GM21737 (cell line): ENCODE measurements at regions not wholly inside any gene's neighbourhood (a gene's known extent, or its start where the extent isn't known, plus 50 kb on each side); places are given as distances from the start of the nearest gene placed in this dataset.
"Not testable (repeated sequence)": the region's sequence is repeated elsewhere in the genome, so short reads cannot be mapped to it uniquely, and the experiment has no call there.

Experiments
- ATAC-seq: cut with Tn5 transposase; IDR thresholded peaks from one replicate; pipeline ENCODE4 v1.9.1; 2021; ENCODE audit warnings: mild to moderate bottlenecking, moderate library complexity; ENCODE audit not compliant: unreplicated experiment

DNA sequence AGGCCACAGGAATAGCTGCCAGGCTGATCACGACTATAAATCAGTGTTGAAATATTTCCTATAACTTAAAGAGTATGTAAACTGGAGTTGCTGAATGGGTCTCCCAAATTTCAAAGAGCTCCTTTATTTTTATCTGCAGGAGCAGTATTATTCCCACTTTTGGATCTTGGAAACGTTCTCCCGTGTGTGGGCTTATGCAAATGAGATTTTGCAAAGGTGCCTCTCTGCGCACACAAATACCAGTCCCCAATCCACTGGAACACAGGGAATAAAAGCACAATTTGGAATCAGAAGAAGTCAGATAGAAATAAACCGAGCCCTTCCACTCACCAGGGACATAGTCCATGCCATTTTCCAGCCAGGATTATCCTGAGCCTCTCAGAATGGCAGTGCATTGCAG is 350.2 kb upstream of the CELF2 start:
- no peak for ATAC-seq

DNA sequence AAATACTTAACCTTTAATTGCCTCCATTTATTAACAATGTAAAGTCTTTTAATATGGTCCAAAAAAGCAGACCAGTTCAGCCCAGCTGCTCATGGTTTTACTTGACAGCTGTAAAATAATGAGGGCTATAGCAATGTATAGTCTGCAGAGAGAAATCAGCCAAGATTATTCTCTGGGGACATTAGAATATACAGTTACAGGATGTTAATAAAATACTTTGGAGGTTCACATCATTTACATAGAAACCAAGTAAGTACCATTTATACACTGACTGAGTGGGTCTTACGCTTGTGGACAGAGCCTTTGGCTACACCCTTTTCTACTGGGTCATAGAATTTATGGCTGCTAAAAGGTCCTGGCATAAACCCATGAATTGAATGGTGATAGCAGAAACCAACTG is 340.7 kb upstream of the CELF2 start:
- ATAC-seq, result no peak

DNA sequence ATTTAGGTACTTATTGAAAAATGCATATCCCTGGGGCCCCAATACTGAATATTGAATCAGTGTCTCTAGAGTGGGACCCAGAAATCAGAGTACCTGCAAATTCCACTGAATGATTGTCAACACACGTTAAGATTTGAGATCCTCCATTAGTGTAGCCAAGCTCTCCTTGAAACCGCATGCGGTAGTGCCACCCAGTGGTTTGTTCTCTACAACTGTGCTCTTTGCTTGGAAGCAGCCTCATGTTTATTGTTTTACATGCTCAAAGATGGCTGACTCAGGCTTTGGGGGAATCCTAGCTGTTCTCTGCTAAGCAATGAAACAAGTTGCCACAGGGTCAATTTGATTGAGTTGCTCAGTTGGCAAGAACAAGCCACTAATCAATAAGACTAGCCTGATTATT is 340.2 kb upstream of the CELF2 start:
- no peak for ATAC-seq

DNA sequence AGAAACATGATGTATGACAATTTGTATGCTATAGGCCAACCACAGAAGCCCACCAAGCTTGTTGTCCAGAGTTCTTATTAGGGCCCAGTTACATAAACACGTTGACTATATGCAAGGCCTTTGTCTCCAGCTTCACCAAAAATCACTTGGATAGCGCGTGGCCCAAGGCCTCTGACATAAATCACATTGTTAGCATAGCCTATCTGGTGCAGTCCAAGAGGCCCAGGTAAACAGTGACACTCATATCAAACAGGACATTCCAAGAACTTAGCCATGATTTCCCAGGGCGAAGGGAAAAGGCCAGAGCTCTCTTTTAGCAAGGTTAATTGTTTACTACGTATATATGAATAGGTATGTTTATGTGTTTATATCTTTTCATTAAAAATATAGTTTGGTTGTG is 337.2 kb upstream of the CELF2 start:
- ATAC-seq, result no peak

DNA sequence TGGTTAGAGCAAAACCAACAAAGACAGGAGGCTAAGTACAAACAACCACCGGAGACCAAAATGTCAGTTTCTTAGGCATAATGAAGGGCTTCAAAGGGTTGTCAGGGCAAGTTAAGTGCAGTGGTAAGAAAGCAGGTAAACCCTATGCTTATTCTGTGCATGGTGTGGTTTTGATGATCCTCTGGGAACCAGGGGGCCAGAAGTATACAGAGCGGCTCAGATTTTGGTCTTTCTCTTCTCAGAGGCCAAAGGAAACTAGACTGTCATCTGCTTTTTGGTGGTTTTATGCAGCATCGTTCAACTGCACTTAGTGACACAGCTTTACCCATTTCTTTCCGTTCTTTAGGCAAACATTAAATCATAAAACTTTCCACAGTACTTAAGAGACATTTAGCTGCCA is 332.7 kb upstream of the CELF2 start:
- no peak for ATAC-seq

DNA sequence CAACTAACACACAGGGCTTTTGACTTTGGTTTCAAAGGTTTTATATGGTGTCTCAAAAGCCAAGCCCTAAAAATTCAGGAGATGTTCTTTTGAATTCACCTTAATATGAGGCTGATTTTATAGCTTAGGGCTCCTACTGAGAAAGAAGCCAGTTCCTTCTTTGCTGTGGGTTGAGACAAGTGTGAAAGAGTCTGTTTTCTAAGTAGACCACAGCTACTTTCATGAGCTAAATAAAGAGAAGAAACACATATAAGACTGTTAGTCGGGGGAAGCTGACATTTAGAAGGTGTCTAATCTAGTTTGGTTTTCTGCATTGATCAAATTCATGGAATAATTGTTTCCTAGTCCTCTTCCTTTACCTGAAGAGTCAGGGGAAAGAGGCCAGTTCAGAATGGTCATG is 332.1 kb upstream of the CELF2 start:
- ATAC-seq, result no peak

DNA sequence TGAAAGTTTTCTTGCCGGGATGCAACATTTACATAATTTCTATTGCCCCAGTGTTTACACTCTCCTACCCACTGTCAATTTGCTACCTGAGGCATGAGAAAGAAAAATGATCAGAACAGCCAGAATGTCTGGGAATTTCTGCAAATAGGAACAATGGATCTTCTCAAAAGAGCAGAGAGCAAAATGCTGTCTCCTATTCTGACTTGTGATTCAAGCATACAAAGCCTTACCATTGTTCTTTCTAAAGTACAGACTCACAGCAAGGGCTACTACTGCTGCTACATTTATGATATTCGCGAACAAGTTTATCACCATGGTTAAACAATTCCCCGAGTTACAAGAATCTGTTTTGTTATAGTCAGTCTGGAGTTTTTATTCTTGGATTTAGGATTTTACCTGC is 329.9 kb upstream of the CELF2 start:
- no peak for ATAC-seq

DNA sequence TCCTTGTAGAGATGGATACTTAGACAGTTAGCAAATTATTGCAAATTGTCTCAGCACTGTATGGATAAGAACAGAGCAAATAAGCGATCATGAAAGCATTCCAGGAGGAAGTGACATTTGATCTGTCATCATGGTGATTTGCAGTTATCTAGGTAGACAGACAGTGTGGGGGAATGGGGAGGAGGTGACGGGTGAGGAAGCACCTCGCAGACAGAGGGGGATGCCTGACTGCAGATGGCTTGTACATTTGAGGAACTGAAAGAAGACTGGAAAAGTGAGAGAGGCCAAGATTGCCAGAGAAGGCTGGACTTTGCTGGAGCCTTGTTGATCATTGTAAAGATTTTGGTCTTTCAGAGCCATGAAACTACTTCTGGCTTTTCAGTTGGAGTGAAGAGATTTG is 318.2 kb upstream of the CELF2 start:
- no peak for ATAC-seq

DNA sequence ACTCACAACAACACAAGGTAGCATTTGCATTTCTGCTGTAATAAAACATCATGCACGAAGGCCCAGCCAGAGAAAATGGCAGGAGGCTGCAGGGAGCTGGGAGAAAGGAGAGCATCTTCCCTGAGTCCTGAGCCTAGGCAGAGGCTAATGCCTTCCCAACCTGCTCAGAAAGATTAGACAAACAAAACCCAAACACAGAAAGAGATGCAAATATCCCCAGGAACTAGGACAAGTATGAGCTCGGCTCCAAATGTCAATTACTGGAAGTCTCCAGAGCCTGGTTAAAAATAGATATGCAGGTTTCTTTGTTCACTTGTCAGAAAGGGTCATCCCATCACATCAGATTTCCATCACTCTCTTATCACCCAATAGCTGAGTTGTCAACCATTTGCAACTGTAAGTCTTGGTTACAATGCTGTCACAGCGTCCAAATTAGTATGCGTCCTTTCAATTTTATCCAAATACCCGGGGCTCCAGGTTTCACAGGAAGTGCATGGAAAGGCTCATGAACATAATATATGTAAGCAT is 316.5 kb upstream of the CELF2 start:
- ATAC-seq, result no peak

DNA sequence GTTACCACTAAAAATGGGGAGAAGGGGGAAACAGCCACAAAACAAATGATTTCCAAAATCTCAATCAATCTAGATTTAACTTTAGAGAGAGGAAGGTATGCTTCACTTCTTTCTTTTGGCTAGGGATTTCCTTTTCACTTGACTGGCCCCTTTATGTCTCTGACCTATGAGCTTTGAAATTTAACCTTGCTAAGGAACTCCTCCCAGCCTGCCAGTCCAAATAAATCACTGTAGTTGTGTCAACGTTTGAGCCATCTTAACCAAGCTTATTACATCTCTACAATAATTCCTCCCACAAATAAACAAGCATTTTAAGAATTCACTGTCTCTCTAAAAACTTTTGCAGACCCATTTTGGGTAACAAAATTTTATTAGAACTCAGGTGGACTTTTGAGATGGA is 315.5 kb upstream of the CELF2 start:
- ATAC-seq, result no peak

DNA sequence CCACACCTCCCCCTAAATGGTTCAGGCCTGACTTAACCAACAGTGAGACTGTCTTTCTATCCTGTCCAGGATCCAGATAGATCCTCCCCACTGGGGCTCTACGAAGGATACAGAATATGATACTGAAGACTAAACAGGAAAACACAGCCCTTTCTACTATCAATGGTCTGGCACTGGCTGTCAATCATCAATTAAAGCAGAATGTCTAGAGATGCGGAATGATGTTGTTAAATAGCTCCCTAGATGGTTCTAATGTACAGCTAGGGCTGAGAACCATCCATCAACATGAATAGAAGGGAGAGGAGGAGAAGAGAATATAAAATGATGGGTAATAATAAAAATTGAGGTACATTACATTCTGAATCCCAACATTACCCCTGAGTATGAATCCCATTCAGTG is 314.3 kb upstream of the CELF2 start:
- ATAC-seq, result no peak

DNA sequence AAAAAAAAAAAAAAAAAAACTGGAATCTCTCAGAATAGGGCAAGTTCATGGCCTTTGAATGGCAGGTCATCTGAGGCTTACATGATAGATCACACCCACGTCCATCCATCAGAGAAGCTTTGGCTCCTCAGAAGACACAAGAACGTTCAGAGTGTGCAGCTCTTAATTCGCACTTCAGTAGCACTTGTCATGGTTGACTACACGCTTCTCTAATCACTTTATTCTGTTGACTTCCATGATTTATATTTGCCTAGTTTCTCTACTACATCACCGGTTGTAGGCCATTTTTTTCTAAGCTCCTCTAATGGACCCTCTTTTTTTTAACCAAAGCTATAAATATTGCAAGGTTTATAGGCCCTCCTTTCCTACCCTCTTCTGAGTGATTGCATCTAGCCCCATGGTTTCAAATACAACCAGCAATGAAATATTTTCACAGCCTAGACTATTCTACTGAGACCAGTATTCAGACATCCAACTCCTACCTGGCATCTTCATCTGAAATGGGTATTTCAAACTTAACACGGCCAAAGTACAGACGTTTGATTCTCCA is 305.4 kb upstream of the CELF2 start:
- ATAC-seq, result no peak

DNA sequence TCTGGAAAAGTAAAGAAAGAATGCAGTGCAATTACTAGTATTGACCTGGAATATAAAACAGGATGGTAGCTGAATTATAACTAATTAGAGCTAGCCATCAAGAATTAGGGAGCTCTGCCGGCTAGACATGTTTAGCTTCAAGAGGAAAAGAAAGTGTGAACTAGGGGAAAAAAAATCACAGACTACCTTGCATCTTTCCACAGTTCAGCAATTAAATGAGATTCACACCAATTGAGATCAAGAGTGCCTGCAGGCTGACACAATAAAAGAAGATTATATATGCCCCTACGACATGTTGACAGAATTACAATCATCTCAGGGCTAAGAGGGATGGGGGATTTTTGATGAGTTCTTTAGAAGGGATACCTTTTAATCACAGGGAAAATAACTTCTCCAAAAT is 303.3 kb upstream of the CELF2 start:
- no peak for ATAC-seq

DNA sequence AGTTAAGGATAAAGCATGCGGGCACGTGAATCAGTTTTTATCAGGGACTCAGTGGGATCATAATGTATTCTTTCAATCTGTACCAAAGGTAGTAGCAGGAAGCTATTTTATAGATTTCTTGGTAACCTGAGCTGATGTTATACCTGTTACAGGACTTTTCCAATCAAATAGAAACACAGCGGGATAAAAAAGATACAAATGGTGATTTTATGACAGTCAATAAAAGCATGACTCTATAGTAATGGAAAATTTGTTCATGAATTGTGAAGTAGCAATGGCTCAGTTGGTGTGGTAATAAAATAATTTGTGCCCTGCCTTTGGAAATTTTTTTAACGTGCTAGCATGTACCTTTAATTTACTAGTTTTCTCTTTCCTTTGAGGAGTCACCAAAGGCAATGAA is 300.7 kb upstream of the CELF2 start:
- ATAC-seq, result no peak

DNA sequence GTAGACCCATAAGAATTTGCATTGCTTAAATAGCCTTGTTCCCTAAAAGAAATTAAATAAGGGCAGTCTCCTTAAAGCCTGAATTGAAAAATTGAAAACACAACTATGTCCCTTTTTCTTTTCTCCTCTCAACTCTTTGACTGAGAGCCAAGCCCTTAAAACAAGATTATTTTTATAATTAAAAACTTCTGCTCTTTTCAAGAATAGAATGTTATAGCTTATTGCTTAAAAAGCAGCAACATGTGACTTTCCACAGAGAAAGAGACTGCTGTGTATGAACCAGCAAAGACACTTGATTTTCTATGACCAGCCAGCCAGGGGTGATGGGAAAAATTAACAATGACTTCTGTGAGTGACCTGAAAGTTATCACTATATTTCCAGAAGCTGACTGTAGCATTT is 295.2 kb upstream of the CELF2 start:
- no peak for ATAC-seq

DNA sequence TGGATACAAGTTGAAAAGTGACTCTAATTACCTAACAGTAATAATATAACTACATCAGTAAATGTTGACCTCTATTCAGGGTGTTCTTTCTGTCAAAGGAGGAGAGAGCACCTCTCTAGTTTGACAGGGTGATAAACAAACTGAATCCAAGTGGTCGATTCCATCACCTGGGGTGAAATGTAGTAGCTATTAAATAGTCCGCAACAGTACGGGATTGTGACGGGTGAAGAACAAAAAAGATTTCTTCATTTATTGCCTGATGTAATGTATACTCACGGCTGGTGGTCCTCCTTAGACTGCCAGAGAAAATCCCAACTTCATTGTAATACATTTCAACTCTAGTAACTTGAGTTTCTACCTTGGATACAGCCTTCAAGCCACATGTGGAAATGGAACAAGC is 292.5 kb upstream of the CELF2 start:
- no peak for ATAC-seq

DNA sequence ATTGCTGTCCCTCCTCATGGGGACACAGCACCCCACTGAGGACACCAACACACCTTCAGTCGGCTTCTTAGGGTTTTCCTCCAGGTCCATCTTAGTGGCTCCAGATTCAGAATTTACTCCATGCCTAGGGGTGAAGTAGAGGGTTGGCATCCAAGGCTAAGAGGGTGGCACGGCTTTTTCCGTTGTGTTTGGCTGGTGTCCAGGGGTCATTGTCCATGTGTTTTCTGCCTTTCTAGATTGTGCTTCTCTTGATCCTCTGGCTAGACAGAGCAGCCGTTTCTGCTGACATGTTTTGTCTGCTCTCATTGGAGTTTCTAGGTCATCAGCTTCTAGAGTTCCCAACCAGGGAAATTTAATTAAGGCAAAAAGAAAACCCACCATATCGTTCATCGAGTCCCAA is 291.6 kb upstream of the CELF2 start:
- no peak for ATAC-seq

DNA sequence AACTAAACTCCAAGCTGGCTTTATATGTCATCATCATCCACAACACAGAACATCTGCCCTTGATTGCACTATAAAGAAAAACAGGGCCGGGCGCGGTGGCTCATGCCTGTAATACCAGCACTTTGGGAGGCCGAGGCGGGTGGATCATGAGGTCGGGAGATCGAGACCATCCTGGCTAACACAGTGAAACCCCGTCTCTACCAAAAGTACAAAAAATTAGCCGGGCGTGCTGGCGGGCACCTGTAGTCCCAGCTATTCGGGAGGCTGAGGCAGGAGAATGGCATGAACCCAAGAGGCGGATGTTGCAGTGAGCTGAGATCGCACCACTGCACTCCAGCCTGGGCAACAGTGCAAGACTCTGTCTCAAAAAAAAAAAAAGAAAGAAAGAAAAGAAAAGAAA is 290.3 kb upstream of the CELF2 start:
- not testable (repeated sequence) for ATAC-seq

DNA sequence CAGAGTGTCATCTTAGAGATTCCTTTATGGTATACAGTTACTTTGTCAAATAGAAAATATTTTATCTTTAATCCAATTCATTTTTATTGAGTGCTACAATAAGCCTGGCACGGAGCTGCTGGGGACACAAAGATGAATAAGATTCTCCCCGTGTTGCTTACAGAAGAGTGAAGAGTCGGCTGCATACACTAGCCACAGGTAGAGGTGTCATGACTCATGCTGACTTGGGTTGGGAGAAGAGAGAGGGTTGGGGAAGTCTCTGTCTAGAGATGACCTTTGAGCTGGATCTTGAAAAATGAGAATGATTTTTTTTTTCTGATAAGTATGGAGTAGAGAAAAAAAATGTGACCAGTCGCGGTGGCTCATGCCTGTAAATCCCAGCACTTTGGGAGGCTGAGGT is 289.9 kb upstream of the CELF2 start:
- no peak for ATAC-seq

DNA sequence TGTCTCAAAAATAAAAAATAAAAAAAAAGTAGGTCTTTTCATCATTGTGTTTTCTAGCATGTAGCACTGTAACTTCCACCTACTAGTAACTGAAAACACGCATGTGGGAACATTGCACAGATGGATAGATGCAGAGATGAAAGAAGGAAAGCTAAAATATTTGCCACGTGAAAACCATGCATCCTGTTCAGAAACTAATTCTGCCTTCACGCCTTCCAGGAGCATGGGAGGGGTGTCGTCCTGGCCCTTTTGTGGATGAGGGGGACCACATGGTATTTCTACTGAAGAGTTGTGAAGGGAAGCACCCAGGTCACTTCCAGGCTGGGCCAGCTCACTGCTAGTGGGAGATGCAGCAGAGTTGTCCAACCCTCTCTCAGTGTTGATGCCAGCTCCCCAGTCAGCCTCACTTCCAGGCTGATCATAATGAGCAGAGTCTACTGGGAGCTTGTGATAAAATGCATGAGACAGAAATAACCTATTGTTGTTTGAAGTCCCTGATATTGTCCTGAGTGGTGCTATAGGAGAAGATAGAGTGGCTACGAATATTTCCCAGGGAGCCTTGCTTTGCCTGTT is 287.1 kb upstream of the CELF2 start:
- no peak for ATAC-seq

DNA sequence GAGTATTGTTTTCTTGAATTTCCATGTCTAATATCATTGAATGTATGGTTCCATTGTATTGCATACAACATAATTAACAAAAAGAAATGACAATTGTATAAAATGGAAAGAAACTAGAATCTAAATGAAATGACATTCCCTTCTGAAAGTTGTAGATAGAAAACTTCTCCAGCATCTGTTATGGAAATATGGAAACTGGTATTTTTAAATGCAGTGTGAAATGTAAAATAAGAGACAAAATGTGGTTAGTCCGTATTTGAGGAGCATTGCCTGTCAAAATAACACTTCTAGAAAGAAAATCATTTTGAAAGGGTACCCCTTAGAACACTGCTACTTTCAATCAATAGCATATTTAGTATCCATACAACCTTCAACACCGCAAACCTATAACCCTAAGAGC is 286.3 kb upstream of the CELF2 start:
- no peak for ATAC-seq

DNA sequence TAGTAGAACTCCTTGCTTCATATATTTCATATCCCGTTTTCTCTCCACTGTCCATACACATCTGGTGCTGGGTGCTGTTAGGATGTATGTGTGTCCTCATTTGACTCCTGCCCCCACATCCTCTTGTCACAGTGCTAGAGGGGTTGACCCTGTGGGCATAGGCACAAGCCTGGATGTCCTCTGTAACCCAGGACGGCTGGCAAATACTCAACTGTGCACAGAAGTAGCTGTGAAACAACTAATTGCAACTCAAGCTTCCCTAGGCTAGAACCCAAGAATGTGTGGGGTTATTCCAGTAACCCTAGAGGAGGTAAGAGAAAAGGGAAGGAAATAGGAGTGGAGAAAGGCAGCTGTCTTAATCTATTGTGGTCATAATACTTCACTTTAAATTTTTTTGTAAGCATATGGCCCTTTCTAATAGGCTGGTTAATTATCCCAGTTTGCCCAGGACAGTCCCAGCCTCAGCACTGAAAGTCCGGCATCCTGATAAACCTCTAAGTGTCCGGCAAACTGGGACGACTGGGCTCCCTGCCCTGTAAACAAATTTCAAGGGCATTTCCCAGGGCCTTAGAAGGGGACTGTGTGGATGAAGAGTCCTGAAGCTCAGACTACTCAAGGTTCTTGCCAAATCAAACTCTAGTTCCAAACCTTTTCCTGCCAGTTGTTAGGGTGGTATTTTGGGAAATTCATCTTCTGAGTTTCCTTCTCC is 283.2 kb upstream of the CELF2 start:
- ATAC-seq, result no peak

DNA sequence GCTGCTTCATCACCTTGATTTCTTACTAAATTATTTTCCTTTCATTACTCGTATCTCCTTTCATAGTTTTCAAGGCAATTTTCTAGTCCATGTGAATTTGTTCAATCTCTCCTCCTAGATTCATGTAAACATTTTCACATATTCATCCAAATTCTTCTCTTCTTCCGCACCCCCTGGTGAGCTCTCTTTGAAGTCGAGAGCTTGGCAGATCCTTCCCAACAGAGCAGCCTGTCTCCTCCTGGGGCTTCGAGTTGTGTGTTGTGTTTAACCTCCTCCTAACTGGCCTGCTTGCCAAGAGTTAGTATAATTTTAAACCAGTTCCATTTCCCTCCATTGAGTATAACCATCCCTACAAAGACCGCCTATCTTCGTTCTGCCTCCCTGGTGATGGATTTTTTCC is 272.4 kb upstream of the CELF2 start:
- no peak for ATAC-seq
